ENCODE measurements at regions not wholly inside any gene's neighbourhood (a gene's known extent, or its start where the extent isn't known, plus 50 kb on each side); places are given as distances from the start of the nearest gene placed in this dataset.
"Not testable (repeated sequence)": the region's sequence is repeated elsewhere in the genome, so short reads cannot be mapped to it uniquely, and the experiment has no call there.

- no peaks in the 10 kb centered on the region for H3K27me3 Mint-ChIP-seq
- H3K4me1 Mint-ChIP-seq = no peaks in the 10 kb centered on the region
- H3K9me3 Mint-ChIP-seq = peaks cover under 1 to 5% (median under 1%) of the 10 kb centered on the region in 7 donors
- no peak for DNase-seq
- H3K27ac Mint-ChIP-seq = no peak overlapping the region
- H3K4me3 Mint-ChIP-seq = no peak overlapping the region
- peaks cover 0 to 17% of the 10 kb centered on the region in 2 donors for H3K36me3 Mint-ChIP-seq
- ATAC-seq (ENCODE audit: low read depth in 2 of 2) = no peak
Observed at GRCh38 chr6:166813461-166813860, 142.9 kb downstream of the RNASET2 start.

GRCh38 chr6:166810864-166811263 lies 145.5 kb downstream of the RNASET2 start:
- Mint-ChIP-seq H3K4me3 (no peak overlapping the region), H3K27ac (no peak overlapping the region), H3K27me3 (peaks cover 0 to 6% (median 0%) of the 10 kb centered on the region in 3 donors), H3K4me1 (no peaks in the 10 kb centered on the region), H3K36me3 (peaks cover 16 to 41% of the 10 kb centered on the region in 2 donors), H3K9me3 (peaks cover 13 to 26% (median 25%) of the 10 kb centered on the region in 7 donors)
- no peak for DNase-seq
- no peak for ATAC-seq (ENCODE audit: low read depth in 2 of 2)

GRCh38 chr6:166809721-166810120 lies 146.6 kb downstream of the RNASET2 start:
- Mint-ChIP-seq H3K4me3 (no peak overlapping the region), H3K36me3 (peaks cover 19 to 47% of the 10 kb centered on the region in 2 donors), H3K9me3 (peaks cover 13 to 38% (median 37%) of the 10 kb centered on the region in 7 donors), H3K27ac (no peak overlapping the region), H3K27me3 (peaks cover 0 to 6% (median 0%) of the 10 kb centered on the region in 3 donors), H3K4me1 (no peaks in the 10 kb centered on the region)
- ATAC-seq (ENCODE audit: low read depth in 2 of 2) = no peak
- DNase-seq = no peak

- DNase-seq = no peak
- peak overlapping the region in 2 of 8 donors; percentile 5 to 75 for H3K4me3 Mint-ChIP-seq
- peaks cover 13 to 45% (median 38%) of the 10 kb centered on the region in 7 donors for H3K9me3 Mint-ChIP-seq
Observed at GRCh38 chr6:166806962-166807757, 149.2 kb downstream of the RNASET2 start.

GRCh38 chr6:166806217-166806838 lies 150.0 kb downstream of the RNASET2 start:
- no peak for DNase-seq
- ATAC-seq (ENCODE audit: low read depth in 2 of 2) = no peak
- Mint-ChIP-seq H3K9me3 (peaks cover 13 to 45% (median 38%) of the 10 kb centered on the region in 7 donors), H3K4me1 (no peaks in the 10 kb centered on the region), H3K27ac (no peak overlapping the region), H3K4me3 (peak overlapping the region in 1 of 8 donors; percentile 4), H3K27me3 (peaks cover 0 to 6% (median 0%) of the 10 kb centered on the region in 3 donors), H3K36me3 (peaks cover 19 to 47% of the 10 kb centered on the region in 2 donors)

More at GRCh38 chr6:166806962-166807757, 149.2 kb downstream of the RNASET2 start:
- Mint-ChIP-seq H3K27ac (peak overlapping the region in 1 of 6 donors; percentile 78), H3K36me3 (peaks cover 19 to 47% of the 10 kb centered on the region in 2 donors), H3K4me1 (no peaks in the 10 kb centered on the region), H3K27me3 (peaks cover 0 to 6% (median 0%) of the 10 kb centered on the region in 3 donors)
- no peak for ATAC-seq (ENCODE audit: low read depth in 2 of 2)

GRCh38 chr6:166803471-166803870 lies 152.9 kb downstream of the RNASET2 start:
- no peaks in the 10 kb centered on the region for H3K4me1 Mint-ChIP-seq
- H3K36me3 Mint-ChIP-seq = peaks cover 19 to 30% of the 10 kb centered on the region in 2 donors
- H3K4me3 Mint-ChIP-seq = no peak overlapping the region
- no peak overlapping the region for H3K27ac Mint-ChIP-seq
- DNase-seq = no peak
- H3K27me3 Mint-ChIP-seq = peaks cover 0 to 6% (median 0%) of the 10 kb centered on the region in 3 donors
- peaks cover 9 to 44% (median 37%) of the 10 kb centered on the region in 7 donors for H3K9me3 Mint-ChIP-seq
- ATAC-seq (ENCODE audit: low read depth in 2 of 2) = no peak

- no peak for ATAC-seq (ENCODE audit: low read depth in 2 of 2)
- DNase-seq = no peak
- Mint-ChIP-seq H3K36me3 (peaks cover 13 to 19% of the 10 kb centered on the region in 2 donors), H3K4me3 (no peak overlapping the region), H3K27me3 (no peaks in the 10 kb centered on the region), H3K4me1 (no peaks in the 10 kb centered on the region), H3K27ac (no peak overlapping the region), H3K9me3 (peaks cover 3 to 34% (median 27%) of the 10 kb centered on the region in 7 donors)
Observed at GRCh38 chr6:166802401-166802800, 153.9 kb downstream of the RNASET2 start.

GRCh38 chr6:166800137-166800536 lies 156.2 kb downstream of the RNASET2 start:
- Mint-ChIP-seq H3K36me3 (no peaks in the 10 kb centered on the region), H3K27me3 (peaks cover 0 to 4% (median 0%) of the 10 kb centered on the region in 3 donors), H3K4me1 (no peaks in the 10 kb centered on the region), H3K27ac (no peak overlapping the region), H3K9me3 (peaks cover 0 to 11% (median 6%) of the 10 kb centered on the region in 7 donors), H3K4me3 (no peak overlapping the region)
- ATAC-seq (ENCODE audit: low read depth in 2 of 2) (no peak), DNase-seq (no peak)

GRCh38 chr6:166798652-166799051 lies 157.7 kb downstream of the RNASET2 start:
- no peaks in the 10 kb centered on the region for H3K4me1 Mint-ChIP-seq
- H3K36me3 Mint-ChIP-seq = no peaks in the 10 kb centered on the region
- ATAC-seq (ENCODE audit: low read depth in 2 of 2) (no peak), DNase-seq (no peak)
- no peak overlapping the region for H3K27ac Mint-ChIP-seq
- H3K27me3 Mint-ChIP-seq = peaks cover 0 to 4% (median 0%) of the 10 kb centered on the region in 3 donors
- no peaks in the 10 kb centered on the region for H3K9me3 Mint-ChIP-seq
- H3K4me3 Mint-ChIP-seq = no peak overlapping the region

GRCh38 chr6:166796610-166797009 lies 159.7 kb downstream of the RNASET2 start:
- peak overlapping the region in 1 of 6 donors; percentile 72 for H3K27ac Mint-ChIP-seq
- no peaks in the 10 kb centered on the region for H3K36me3 Mint-ChIP-seq
- H3K9me3 Mint-ChIP-seq = peaks cover 0 to 3% (median 0%) of the 10 kb centered on the region in 7 donors
- ATAC-seq (ENCODE audit: low read depth in 2 of 2) (no peak), DNase-seq (no peak)
- no peaks in the 10 kb centered on the region for H3K4me1 Mint-ChIP-seq
- H3K27me3 Mint-ChIP-seq = peaks cover 0 to 4% (median 0%) of the 10 kb centered on the region in 3 donors
- peak overlapping the region in 1 of 8 donors; percentile 77 for H3K4me3 Mint-ChIP-seq

GRCh38 chr6:166795879-166796278 lies 160.5 kb downstream of the RNASET2 start:
- no peak overlapping the region for H3K27ac Mint-ChIP-seq
- H3K9me3 Mint-ChIP-seq = peaks cover 0 to 3% (median 0%) of the 10 kb centered on the region in 7 donors
- no peak for ATAC-seq (ENCODE audit: low read depth in 2 of 2)
- no peaks in the 10 kb centered on the region for H3K4me1 Mint-ChIP-seq
- no peaks in the 10 kb centered on the region for H3K36me3 Mint-ChIP-seq
- peaks cover 0 to 4% (median 0%) of the 10 kb centered on the region in 3 donors for H3K27me3 Mint-ChIP-seq
- no peak for DNase-seq
- no peak overlapping the region for H3K4me3 Mint-ChIP-seq

GRCh38 chr6:166790808-166791207 lies 163.8 kb upstream of the RPS6KA2 start:
- H3K4me3 Mint-ChIP-seq; H3K36me3 Mint-ChIP-seq; DNase-seq; H3K4me1 Mint-ChIP-seq; ATAC-seq (ENCODE audit: low read depth in 2 of 2); H3K27ac Mint-ChIP-seq; H3K9me3 Mint-ChIP-seq; H3K27me3 Mint-ChIP-seq: not testable (repeated sequence)

GRCh38 chr6:166788846-166789529 lies 161.9 kb upstream of the RPS6KA2 start:
- not testable (repeated sequence) for ATAC-seq (ENCODE audit: low read depth in 2 of 2); H3K27ac Mint-ChIP-seq; H3K4me3 Mint-ChIP-seq; DNase-seq; H3K27me3 Mint-ChIP-seq; H3K4me1 Mint-ChIP-seq; H3K9me3 Mint-ChIP-seq; H3K36me3 Mint-ChIP-seq
